Body of pancreas (tissue), 4 donors: ENCODE measurements at regions not wholly inside any gene's neighbourhood (a gene's known extent, or its start where the extent isn't known, plus 50 kb on each side); places are given as distances from the start of the nearest gene placed in this dataset.

ENCODE experiments used
- POLR2A ChIP-seq, 3 donors: fragments of 450-650 bp; IDR thresholded peaks; one replicate each; pipeline ENCODE4 v1.6.1; 2016; ENCODE audit warnings: antibody characterized with exemption in 3 of 3, mild to moderate bottlenecking in 2 of 3
- TF ChIP-seq, protein P1 (sequence below), 7 experiments: fragments of 450-650 bp in 4 of 7; fragments of 200-600 bp in 3 of 7; sonication (generic) in 3 of 7; IDR thresholded peaks; one replicate each; pipeline ENCODE4 v1.5.1; 2016 to 2019; ENCODE audit warnings: antibody characterized with exemption in 7 of 7

GRCh38 chr7:32171248-32171647 lies 101.0 kb upstream of the PDE1C start:
- TF ChIP-seq POLR2A (IDR thresholded peaks at IDR 0.05): no peak
- TF ChIP-seq, protein P1, sequence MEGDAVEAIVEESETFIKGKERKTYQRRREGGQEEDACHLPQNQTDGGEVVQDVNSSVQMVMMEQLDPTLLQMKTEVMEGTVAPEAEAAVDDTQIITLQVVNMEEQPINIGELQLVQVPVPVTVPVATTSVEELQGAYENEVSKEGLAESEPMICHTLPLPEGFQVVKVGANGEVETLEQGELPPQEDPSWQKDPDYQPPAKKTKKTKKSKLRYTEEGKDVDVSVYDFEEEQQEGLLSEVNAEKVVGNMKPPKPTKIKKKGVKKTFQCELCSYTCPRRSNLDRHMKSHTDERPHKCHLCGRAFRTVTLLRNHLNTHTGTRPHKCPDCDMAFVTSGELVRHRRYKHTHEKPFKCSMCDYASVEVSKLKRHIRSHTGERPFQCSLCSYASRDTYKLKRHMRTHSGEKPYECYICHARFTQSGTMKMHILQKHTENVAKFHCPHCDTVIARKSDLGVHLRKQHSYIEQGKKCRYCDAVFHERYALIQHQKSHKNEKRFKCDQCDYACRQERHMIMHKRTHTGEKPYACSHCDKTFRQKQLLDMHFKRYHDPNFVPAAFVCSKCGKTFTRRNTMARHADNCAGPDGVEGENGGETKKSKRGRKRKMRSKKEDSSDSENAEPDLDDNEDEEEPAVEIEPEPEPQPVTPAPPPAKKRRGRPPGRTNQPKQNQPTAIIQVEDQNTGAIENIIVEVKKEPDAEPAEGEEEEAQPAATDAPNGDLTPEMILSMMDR (IDR thresholded peaks at IDR 0.05): no peak
